Thyroid gland (tissue), 4 donors: ENCODE measurements at regions not wholly inside any gene's neighbourhood (a gene's known extent, or its start where the extent isn't known, plus 50 kb on each side); places are given as distances from the start of the nearest gene placed in this dataset.

Experiments
- DNase-seq, 2 donors: peaks; one replicate each; pipeline ENCODE4 v3.0.0-alpha.2; 2019
- H3K27ac ChIP-seq, 3 donors: fragments of 200-600 bp; sonication (generic); 1 replicate in 2 of 3; 2 replicates in 1 of 3; pipeline ENCODE4 v1.5.1; 2016 to 2019; ENCODE audit warnings: mild to moderate bottlenecking in 1 of 3, moderate library complexity in 1 of 3
- H3K27me3 ChIP-seq: fragments of 200-600 bp; sonication (generic); one replicate; pipeline ENCODE4 v1.5.1; 2019
- H3K36me3 ChIP-seq, 2 donors: fragments of 200-600 bp; sonication (generic); one replicate each; pipeline ENCODE4 v1.5.1; 2016 to 2019
- H3K4me1 ChIP-seq, 2 donors: fragments of 200-600 bp; sonication (generic); one replicate each; pipeline ENCODE4 v1.5.1; 2017 to 2019
- H3K4me3 ChIP-seq, 3 donors: fragments of 200-600 bp; sonication (generic); replicated peaks in 1 of 3; 1 replicate in 2 of 3; 2 replicates in 1 of 3; pipeline ENCODE4 v1.5.1; 2016; ENCODE audit warnings: mild to moderate bottlenecking in 1 of 3
- H3K9me3 ChIP-seq: fragments of 200-600 bp; sonication (generic); one replicate; pipeline ENCODE4 v1.5.1; 2017
- POLR2A ChIP-seq, 2 donors: fragments of 450-650 bp; IDR thresholded peaks; one replicate each; pipeline ENCODE4 v1.6.1; 2017; ENCODE audit warnings: antibody characterized with exemption in 2 of 2, mild to moderate bottlenecking in 2 of 2, moderate library complexity in 1 of 2
- WGBS, 2 donors: methylation state at CpG; one replicate each; pipeline ENCODE4 v1.1.5; 2017; 5-methylcytosine and 5-hydroxymethylcytosine counted together
- intact Hi-C: fragments of 100-400 bp; cut with DNase I; formaldehyde crosslinking; loops from one replicate; pipeline ENCODE4 v1.15.1; 2023
- TF ChIP-seq, protein P1 (sequence below), 6 experiments: fragments of 200-600 bp in 3 of 6; fragments of 450-650 bp in 3 of 6; sonication (generic) in 3 of 6; IDR thresholded peaks; one replicate each; pipeline ENCODE4 v1.5.1; 2016 to 2019; ENCODE audit warnings: antibody characterized with exemption in 6 of 6, mild to moderate bottlenecking in 2 of 6, inconsistent platforms in 1 of 6, moderate library complexity in 1 of 6

DNA sequence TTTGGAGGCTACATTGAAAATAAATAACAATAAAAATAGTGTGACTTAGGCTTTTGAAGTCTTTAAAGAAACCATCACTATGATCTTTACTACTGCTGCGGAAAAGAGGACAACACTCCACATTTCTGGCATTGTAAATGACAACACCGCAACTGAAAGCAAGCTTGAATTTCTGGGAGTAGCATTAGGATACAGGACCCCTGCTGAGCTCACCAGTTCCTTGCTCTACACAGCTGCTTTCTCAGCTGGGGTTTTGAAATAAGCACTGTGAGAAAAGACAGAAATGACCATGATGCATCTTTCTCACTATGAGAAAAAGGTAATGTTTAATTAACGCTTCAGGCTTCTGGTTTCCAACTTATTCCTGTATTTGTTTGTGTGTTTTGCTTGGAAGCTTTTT is 168.0 kb downstream of the TAF11L14 start:
- intact Hi-C loops, result no loop called here
- H3K4me3 ChIP-seq, result no peak overlapping the region
- TF ChIP-seq, protein P1, sequence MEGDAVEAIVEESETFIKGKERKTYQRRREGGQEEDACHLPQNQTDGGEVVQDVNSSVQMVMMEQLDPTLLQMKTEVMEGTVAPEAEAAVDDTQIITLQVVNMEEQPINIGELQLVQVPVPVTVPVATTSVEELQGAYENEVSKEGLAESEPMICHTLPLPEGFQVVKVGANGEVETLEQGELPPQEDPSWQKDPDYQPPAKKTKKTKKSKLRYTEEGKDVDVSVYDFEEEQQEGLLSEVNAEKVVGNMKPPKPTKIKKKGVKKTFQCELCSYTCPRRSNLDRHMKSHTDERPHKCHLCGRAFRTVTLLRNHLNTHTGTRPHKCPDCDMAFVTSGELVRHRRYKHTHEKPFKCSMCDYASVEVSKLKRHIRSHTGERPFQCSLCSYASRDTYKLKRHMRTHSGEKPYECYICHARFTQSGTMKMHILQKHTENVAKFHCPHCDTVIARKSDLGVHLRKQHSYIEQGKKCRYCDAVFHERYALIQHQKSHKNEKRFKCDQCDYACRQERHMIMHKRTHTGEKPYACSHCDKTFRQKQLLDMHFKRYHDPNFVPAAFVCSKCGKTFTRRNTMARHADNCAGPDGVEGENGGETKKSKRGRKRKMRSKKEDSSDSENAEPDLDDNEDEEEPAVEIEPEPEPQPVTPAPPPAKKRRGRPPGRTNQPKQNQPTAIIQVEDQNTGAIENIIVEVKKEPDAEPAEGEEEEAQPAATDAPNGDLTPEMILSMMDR (IDR thresholded peaks at IDR 0.05), result no peak
- no peak for TF ChIP-seq POLR2A (IDR thresholded peaks at IDR 0.05)
- no peaks in the 10 kb centered on the region for H3K27me3 ChIP-seq
- H3K9me3 ChIP-seq, result no peaks in the 10 kb centered on the region
- no peak for DNase-seq
- no peaks in the 10 kb centered on the region for H3K36me3 ChIP-seq
- H3K4me1 ChIP-seq, result no peaks in the 10 kb centered on the region
- H3K27ac ChIP-seq, result no peak overlapping the region
- 66 to 73% methylated on average over 3 of the region's 3 CpGs for WGBS, 2 donors

DNA sequence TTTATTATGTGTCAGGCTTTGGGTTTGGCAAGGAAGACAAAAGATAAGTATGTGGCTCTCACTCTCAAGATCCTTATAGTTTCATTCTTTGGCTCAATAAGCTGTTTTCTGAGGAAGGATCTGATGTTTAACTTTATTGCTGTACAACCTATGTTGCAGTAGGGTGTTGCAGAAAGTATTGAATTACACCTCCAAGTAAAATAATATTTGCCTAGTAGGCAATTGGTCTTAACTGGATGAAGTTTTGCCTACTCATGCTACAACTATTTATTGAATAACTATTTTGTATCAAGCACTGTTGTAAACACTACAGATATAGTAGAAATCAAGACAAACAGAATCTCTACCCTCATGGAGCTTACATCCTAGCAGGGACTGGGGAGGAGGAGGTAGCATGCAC is 169.7 kb downstream of the TAF11L14 start:
- no peaks in the 10 kb centered on the region for H3K9me3 ChIP-seq

DNA sequence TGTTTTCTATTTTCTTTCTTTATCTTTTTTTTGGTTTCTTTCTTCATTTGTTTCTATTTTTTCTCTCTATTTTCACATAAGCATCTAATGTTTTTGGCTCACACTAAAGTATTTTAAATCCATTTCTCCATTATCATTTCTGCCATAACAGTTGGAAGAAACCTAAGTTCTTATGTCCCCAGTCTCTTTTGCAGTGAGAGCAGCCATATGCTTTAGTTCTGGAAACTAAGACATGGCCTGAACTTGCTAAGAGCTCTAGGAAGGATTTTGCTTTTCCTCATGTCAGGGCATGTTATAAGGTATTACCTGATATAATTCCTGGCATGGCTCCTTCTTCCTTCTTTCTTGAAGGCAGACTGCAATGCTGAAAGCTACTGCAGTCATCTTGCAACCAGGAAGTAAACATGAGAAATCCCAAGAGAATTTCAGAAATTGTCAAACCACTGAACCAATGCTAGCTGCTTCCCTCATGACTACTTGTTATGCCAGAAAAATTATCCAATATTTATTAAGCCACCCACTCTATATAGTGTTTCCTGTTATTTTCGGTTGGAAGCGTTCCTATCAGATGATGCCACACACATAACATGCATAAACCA is 171.1 kb downstream of the TAF11L14 start:
- H3K27me3 ChIP-seq, result no peaks in the 10 kb centered on the region
- DNase-seq, result no peak
- no peak for TF ChIP-seq POLR2A (IDR thresholded peaks at IDR 0.05)
- TF ChIP-seq, protein P1 (IDR thresholded peaks at IDR 0.05), result no peak
- H3K27ac ChIP-seq, result no peak overlapping the region
- H3K36me3 ChIP-seq, result no peaks in the 10 kb centered on the region
- H3K4me3 ChIP-seq, result no peak overlapping the region
- intact Hi-C loops, result no loop called here
- 85 to 89% methylated on average over 2 of the region's 2 CpGs for WGBS, 2 donors
- H3K4me1 ChIP-seq, result no peaks in the 10 kb centered on the region
- H3K9me3 ChIP-seq, result no peaks in the 10 kb centered on the region

More for the DNA sequence above, 169.7 kb downstream of the TAF11L14 start:
- TF ChIP-seq, protein P1 (IDR thresholded peaks at IDR 0.05), result no peak
- no peak for TF ChIP-seq POLR2A (IDR thresholded peaks at IDR 0.05)
- intact Hi-C loops, result no loop called here
- Histone ChIP-seq H3K27ac (no peak overlapping the region), H3K27me3 (no peaks in the 10 kb centered on the region), H3K4me1 (no peaks in the 10 kb centered on the region), H3K36me3 (no peaks in the 10 kb centered on the region), H3K4me3 (no peak overlapping the region)
- no peak for DNase-seq

DNA sequence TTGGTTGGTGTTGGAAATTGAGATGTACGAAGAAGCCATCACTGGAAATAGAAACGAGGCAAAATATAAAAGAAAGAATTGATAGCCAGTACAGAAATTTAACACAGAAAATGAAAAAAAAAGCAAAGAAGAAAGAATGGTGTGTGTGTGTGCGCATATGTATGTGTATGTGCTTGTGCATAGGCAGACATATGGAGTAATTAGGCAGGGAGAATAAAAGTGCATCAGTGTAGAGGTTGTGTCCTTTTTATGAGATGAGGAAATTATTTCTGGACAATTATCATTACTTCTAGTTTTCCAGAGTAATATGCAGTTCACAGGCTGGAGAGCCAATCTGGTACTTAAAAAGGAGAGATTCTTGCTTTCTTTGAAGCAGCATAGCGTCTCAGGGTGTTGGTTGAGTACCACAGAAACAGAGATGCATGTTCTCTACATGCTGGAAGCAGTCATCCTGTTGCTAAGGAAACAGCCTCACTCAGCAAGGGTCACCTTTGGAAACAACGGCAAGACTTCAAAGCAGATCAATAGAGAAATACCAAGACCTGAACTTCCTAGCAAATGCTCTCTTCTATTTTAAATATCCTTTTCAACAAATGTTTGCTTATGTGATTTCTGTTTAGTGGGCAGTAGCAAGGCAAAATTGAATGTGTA is 172.7 kb downstream of the TAF11L14 start:
- no peaks in the 10 kb centered on the region for H3K27me3 ChIP-seq
- H3K36me3 ChIP-seq, result no peaks in the 10 kb centered on the region
- H3K27ac ChIP-seq, result no peak overlapping the region
- no peak for DNase-seq
- no peaks in the 10 kb centered on the region for H3K9me3 ChIP-seq
- H3K4me3 ChIP-seq, result no peak overlapping the region
- intact Hi-C loops, result no loop called here
- WGBS, 2 donors, result 62 to 73% methylated on average over 5 of the region's 5 CpGs
- TF ChIP-seq POLR2A (IDR thresholded peaks at IDR 0.05), result no peak
- TF ChIP-seq, protein P1 (IDR thresholded peaks at IDR 0.05), result no peak
- no peaks in the 10 kb centered on the region for H3K4me1 ChIP-seq

DNA sequence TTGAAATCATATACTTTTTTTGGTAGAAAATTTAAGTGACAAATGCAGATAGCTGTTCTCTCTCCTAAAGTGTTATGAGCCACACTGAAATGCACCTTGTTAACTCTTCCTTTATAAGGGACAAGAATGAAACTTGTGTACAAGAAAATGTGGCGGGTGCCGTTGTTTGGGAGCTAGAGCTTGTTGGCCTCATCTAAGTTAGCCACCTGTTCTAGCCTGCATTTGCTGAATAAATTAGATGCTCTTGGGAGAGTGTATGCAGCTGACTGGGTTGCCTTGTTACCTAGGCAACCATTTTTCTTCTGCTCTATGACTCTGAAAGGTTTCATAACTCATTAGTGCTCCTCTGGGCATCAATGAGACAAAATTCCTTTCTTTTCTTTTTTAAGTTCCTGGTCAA is 174.3 kb downstream of the TAF11L14 start:
- no peak for TF ChIP-seq POLR2A (IDR thresholded peaks at IDR 0.05)
- TF ChIP-seq, protein P1 (IDR thresholded peaks at IDR 0.05), result no peak
- WGBS, 2 donors, result 64 to 88% methylated on average over 2 of the region's 2 CpGs
- intact Hi-C loops, result no loop called here
- Histone ChIP-seq H3K27ac (no peak overlapping the region), H3K4me1 (no peaks in the 10 kb centered on the region), H3K9me3 (no peaks in the 10 kb centered on the region), H3K27me3 (no peaks in the 10 kb centered on the region), H3K4me3 (no peak overlapping the region), H3K36me3 (no peaks in the 10 kb centered on the region)
- no peak for DNase-seq
